ENCODE measurements at regions not wholly inside any gene's neighbourhood (a gene's known extent, or its start where the extent isn't known, plus 50 kb on each side); places are given as distances from the start of the nearest gene placed in this dataset.

- intact Hi-C loops (cut with micrococcal nuclease): no loop called here
These were observed 372.8 kb upstream of the MGMT start for GRCh38 chr10:129094233-129094632.

- intact Hi-C loops (cut with micrococcal nuclease): no loop called here
These were observed 372.2 kb upstream of the MGMT start for GRCh38 chr10:129094861-129095260.

DNA sequence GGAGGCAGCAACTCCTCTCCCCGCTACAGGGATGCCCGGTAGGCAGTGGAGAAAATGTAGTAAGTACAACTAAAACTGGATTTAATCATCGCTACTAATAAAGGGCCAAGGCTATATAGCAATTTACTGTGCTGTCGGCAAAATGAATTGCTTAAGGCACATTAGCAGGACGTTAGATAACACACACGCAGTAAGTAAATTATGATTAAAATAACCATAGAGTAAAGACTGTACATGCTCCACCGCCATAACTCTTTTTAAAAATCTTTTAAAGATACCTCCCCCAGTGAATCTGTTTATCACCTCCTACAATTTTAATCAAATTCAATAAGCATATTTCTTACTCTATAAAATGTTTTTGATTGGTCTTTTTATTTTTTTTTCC, 371.4 kb upstream of the MGMT start:
- intact Hi-C loops (cut with micrococcal nuclease): no loop called here

DNA sequence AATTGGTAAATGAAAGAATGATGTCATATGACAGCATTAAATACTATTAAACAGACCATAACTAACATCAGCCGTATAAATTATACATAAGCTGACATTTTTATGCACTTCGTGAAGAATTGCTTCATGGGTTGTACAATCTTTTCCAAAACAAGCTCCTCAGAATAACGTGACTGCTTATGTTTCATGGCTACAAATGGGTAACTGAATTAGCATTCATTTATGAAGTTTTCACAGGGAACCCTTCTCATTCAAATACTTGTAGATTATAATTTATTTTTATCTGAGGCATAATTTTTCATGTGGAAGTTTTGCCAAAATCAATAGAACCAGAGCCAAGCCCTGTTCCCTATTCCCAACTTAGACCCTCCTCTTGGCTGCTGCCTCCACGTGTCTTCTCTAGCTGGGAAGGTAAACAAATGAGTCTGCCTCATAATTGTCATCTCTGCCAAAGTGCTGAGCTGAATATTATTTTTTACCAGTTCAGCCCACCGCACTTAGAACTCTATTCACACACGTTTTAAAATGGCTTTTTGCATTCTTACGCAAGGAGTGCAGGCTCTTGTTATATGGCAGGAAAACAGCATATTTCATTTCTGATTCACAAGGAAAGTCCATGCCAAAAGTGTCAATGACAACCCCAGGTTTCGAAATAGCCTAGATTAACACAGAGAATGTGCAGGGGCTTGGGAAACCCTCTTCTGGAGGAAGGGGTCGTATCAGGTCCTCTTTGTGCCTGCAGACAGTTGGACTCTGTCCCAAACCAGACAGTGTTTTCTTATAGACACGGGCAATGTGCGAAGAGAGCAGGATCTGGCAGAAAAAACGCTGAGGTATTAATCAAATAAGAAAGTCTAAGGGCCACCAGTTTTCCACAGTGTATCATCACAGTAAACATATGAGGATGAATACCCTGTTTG, 370.7 kb upstream of the MGMT start:
- intact Hi-C loops (cut with micrococcal nuclease): no loop called here

- intact Hi-C loops (cut with micrococcal nuclease): no loop called here
These were observed 369.2 kb upstream of the MGMT start for GRCh38 chr10:129097776-129098330.

- intact Hi-C loops (cut with micrococcal nuclease): no loop called here
These were observed 368.5 kb upstream of the MGMT start for GRCh38 chr10:129098517-129098916.

GRCh38 chr10:129099486-129099885, 367.6 kb upstream of the MGMT start:
- intact Hi-C loops (cut with micrococcal nuclease): no loop called here

DNA sequence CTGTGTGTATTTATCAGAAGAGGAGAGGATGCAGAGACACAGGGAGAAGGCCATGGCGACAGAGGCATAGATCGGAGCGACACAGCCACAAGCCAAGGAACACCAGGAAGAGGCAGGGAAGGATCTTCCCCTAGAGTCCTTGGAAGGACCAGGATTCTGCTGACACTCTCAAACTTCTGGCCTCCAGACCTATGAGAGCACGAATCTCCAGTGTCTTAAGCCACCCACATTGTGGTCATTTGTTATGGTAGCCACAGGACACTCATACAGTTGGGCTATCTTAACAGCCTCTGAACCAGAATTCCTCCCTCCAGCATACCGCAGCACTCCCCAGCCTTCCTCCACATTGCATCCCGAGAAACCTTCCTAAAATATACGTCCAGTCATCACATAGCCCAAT, 367.0 kb upstream of the MGMT start:
- intact Hi-C loops (cut with micrococcal nuclease): loop anchor here (5.0 kb wide), 1 partner anchor 43 kb away; no protein-coding TSS in a partner anchor

GRCh38 chr10:129101232-129101980, 365.6 kb upstream of the MGMT start:
- intact Hi-C loops (cut with micrococcal nuclease): loop anchor here (5.0 kb wide), 1 partner anchor 44 kb away; no protein-coding TSS in a partner anchor

GRCh38 chr10:129102906-129103693, 363.9 kb upstream of the MGMT start:
- intact Hi-C loops (cut with micrococcal nuclease): loop anchor here (5.0 kb wide), 1 partner anchor 46 kb away; no protein-coding TSS in a partner anchor

DNA sequence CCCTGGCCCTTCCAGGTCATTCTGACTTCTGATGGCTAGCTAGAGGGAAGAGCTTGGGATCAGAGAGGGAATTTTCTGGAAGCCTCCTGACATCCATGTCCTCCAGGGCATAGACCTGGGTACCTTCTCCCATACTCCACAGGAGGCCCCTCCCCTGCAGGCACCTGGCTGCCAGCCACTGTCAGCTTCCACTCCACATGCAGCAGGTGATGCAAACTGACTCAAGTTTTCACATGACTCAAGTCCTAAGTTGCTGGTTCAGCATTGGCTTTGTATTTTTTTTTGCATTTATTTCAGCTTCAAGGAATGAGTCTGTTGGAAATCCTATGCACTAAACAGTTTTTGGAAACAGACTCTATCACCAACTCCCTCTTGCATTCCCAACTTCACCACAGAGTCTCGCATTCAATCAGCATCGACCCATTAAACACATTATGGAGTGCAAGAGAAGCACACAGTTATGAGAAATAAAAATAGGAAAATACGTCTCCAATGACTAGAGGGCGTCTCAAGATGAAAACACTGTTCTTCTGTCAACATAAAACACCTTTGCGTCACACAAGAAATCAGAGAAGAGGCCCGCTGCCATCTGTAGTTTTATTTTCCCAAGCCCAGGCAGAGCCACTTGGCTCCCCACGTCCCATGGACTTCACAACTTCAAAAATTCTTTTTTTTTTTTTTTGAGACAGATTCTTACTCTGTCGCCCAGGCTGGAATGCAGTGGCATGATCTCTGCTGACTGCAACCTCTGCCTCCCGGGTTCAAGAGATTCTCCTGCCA, 362.6 kb upstream of the MGMT start:
- intact Hi-C loops (cut with micrococcal nuclease): loop anchor here (1.0 to 5.0 kb wide), 2 partner anchors 47 to 69 kb away; no protein-coding TSS in a partner anchor

GRCh38 chr10:129105266-129105665, 361.8 kb upstream of the MGMT start:
- intact Hi-C loops (cut with micrococcal nuclease): loop anchor here (1.0 kb wide), 1 partner anchor 70 kb away; no protein-coding TSS in a partner anchor

DNA sequence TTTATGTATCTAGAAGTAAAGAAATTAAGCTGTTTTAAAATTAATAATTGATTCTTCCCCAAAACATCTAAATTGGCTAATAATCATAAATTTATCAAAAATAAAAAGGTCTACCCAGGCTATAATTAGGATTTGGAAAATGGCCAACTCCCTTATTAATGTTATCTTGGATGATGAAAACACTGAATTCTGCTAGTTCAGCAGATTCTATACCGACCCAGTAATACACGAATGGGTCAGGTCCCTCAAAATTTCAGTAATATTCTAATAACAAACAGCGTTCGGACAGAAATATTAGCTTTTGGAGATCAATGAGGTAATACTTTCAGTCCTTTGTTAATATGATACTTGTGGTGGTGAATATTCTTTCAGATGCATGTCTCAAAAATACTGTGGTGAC, 360.7 kb upstream of the MGMT start:
- intact Hi-C loops (cut with micrococcal nuclease): no loop called here

DNA sequence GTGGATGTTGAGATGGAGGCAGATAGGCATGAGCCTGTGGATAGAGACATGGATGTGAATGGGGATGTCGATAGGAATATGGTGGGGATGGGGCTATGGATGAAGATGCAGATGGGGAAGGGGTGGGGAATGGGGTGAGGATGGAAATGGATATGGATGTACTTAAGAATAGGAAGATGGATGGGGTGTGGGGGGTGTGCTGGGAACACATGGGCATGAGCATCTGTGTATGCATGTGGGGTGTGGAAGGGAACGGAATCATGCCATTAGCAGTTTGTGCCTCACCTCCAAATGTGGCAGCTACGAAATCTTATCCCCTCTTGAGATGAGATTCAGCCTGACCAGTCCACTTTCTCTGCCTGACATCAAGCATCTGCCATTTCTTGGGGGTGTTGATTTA, 359.5 kb upstream of the MGMT start:
- intact Hi-C loops (cut with micrococcal nuclease): no loop called here

DNA sequence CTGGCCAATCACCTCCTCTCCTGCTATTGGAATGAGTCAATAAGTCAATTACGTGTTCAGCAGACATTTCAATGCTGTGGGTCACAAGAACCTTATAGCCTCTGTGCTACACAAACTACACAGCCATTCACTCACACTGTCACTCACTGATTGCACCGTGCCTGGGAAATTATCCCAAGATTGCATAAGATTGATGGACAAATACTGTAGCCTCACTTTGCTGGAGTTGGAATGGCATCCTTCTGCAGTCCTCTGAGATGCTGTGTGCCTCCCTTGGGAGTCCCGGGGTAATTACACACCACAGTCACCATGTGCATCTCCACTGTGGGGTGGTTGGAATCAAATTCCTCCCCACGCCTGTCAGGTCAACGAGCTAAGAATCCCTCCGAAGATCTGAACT, 358.7 kb upstream of the MGMT start:
- intact Hi-C loops (cut with micrococcal nuclease): no loop called here

DNA sequence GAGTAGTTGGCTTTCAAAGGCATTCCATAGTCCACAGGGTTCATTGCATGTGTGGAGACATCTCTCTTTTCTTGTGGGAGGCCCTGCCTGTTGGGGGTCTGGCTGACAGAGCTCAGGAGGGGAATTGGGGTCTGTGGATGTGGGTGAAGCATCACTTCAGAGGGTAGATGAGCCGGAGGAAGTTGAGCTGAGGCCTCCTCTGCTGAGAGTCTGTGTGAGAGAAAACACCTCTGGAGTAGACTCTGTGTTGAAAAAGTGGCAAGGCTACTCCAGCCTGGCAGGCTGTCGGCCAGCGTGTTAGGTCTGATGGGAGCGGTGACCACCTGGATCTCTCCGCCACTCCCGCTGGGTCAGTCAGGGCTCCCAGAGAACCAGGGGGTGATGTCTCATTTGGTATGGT, 358.0 kb upstream of the MGMT start:
- intact Hi-C loops (cut with micrococcal nuclease): no loop called here

- intact Hi-C loops (cut with micrococcal nuclease): no loop called here
These were observed 356.3 kb upstream of the MGMT start for GRCh38 chr10:129110780-129111179.

DNA sequence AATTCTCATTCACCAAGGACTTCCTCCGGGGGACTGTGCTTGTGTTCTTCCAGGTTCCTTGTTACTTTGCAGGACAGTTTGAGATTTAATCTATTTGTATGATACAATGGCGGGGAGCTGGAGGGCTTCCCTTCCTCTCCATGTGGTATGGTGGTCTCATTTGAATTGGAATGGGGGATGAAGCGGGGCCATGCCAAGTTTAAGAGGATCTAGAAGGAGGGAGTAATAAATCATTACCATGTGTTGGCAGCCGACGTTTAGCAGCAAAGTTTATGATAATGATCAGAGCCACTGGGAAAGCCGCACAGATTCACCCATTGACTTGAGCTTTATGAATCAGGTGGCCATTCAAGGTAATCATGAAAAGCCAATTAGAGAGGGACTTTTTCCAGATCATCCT, 355.1 kb upstream of the MGMT start:
- intact Hi-C loops (cut with micrococcal nuclease): no loop called here

GRCh38 chr10:129114588-129114987, 352.5 kb upstream of the MGMT start:
- intact Hi-C loops (cut with micrococcal nuclease): no loop called here

DNA sequence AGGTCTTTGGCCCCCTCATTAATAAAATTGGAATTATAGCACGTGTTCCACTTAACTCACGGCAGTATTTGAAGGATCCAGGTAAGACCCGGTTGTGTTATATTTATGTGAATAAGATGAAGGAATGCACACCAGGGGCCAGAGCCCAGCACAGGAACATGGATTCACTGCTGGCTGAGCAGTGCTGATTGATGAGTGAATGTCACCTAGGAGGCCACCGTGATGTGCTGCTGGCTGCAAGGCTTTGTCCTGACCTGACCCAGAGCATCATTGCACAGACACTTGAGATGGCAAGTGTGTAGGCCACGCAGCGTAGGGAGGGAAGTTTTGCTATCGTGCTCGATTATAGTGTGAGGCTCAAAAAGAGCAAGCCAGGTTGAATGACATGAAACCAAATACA, 350.7 kb upstream of the MGMT start:
- intact Hi-C loops (cut with micrococcal nuclease): no loop called here
